Thyroid gland (tissue), 4 donors: ENCODE measurements at regions not wholly inside any gene's neighbourhood (a gene's known extent, or its start where the extent isn't known, plus 50 kb on each side); places are given as distances from the start of the nearest gene placed in this dataset.

ENCODE experiments used
- CTCF ChIP-seq, 6 experiments: fragments of 200-600 bp in 3 of 6; fragments of 450-650 bp in 3 of 6; sonication (generic) in 3 of 6; IDR thresholded peaks; one replicate each; pipeline ENCODE4 v1.5.1; 2016 to 2019; ENCODE audit warnings: antibody characterized with exemption in 6 of 6, mild to moderate bottlenecking in 2 of 6, inconsistent platforms in 1 of 6, moderate library complexity in 1 of 6
- POLR2A ChIP-seq, 2 donors: fragments of 450-650 bp; IDR thresholded peaks; one replicate each; pipeline ENCODE4 v1.6.1; 2017; ENCODE audit warnings: antibody characterized with exemption in 2 of 2, mild to moderate bottlenecking in 2 of 2, moderate library complexity in 1 of 2

GRCh38 chr16:54707813-54708212, 222.9 kb upstream of the IRX5 start:
- no peak for TF ChIP-seq CTCF (IDR thresholded peaks at IDR 0.05)
- no peak for TF ChIP-seq POLR2A (IDR thresholded peaks at IDR 0.05)
